ENCODE measurements at regions not wholly inside any gene's neighbourhood (a gene's known extent, or its start where the extent isn't known, plus 50 kb on each side); places are given as distances from the start of the nearest gene placed in this dataset.
"Not testable (repeated sequence)": the region's sequence is repeated elsewhere in the genome, so short reads cannot be mapped to it uniquely, and the experiment has no call there.

DNA sequence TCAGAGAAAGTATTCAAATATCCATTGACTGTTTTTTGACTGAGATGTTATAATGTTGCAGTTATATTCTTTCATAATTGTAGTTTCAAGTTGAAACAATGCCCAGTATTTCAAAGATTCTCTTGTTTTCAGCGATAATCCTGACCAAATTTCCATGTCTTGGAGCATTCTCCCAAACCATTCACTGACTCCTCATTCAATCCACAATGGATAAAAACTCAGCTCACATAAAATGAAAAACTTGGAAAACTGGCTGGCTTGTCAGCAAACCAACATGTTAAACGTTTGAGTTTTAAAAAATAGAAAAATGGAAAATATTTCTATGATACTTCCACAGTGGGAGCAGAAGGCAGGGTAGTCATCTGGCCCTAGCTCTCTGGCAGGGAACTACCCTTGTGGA is 184.4 kb downstream of the C7orf25 start:
- CTCF ChIA-PET, result no interaction called here
- POLR2A ChIA-PET, result no interaction called here

DNA sequence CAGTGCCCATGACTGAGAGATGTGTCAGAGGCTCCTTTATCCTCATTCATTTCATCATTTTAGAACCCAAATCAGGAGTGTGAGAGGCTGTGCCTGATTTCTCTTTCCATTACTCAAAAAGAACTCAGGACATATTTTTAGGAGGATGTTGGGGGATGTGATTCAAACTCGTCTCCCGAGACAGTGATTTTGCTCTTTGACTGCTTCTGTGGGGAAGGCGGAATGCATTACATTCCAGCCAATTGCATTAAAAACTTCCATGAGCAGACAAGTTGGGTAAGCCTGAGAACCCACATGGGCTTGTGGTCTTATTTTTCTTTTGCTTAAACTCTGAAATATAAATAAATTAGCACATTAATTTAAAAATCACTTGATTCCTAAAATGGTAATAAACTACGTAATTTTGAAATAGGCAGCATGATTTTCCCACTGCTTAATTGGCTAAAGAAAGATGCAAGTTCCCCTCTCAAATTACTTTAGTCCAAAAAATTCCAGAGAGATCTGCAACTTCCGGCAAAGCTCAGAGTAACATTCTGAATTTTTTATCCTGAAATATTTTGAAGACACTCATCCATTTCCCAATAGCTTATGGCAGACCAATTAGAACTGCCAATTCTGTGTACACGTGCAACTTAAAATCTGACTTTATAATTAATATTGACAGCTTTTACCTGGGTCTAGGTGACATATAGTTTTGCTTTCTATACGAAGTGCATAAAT is 185.6 kb downstream of the C7orf25 start:
- ChIA-PET POLR2A (no interaction called here), CTCF (no interaction called here)

DNA sequence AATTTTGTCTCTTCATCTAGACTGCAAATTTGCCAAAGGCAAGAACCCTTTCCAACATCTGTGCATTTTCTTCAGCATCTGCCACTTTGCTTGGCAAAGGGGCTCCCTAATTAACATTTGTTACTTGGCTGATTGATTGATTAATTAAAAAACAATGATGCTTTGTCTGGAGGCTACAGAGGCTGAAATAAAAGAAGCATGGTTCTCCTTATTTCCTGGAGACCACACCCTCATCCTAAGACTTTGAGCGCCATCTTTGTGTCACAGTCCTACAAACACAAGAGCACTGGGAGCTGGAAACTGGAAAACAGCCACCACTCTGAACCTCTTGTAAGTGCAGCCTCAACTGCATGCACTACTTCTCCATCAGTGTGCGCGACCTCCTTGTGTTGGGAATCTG is 189.2 kb downstream of the C7orf25 start:
- POLR2A ChIA-PET, result no interaction called here
- CTCF ChIA-PET, result no interaction called here

DNA sequence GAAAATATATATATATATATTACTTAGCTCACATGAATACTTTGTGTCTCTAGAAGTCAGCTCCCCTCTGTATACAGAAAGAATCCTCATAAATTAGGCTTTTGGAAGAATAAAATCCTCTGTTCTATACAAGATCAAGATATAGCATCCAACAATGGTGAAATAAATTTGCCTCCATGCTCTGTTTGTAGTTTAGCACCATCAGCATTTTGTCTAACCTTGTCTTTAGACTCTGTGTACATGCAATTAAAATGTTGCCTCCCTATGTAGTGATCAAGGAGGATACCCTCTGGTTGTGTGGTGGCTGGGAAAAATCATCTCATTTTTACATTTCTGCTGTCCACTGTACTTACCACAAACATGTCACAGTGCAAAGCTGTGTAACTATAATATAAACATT is 189.7 kb downstream of the C7orf25 start:
- ChIA-PET CTCF (no interaction called here), POLR2A (no interaction called here)

DNA sequence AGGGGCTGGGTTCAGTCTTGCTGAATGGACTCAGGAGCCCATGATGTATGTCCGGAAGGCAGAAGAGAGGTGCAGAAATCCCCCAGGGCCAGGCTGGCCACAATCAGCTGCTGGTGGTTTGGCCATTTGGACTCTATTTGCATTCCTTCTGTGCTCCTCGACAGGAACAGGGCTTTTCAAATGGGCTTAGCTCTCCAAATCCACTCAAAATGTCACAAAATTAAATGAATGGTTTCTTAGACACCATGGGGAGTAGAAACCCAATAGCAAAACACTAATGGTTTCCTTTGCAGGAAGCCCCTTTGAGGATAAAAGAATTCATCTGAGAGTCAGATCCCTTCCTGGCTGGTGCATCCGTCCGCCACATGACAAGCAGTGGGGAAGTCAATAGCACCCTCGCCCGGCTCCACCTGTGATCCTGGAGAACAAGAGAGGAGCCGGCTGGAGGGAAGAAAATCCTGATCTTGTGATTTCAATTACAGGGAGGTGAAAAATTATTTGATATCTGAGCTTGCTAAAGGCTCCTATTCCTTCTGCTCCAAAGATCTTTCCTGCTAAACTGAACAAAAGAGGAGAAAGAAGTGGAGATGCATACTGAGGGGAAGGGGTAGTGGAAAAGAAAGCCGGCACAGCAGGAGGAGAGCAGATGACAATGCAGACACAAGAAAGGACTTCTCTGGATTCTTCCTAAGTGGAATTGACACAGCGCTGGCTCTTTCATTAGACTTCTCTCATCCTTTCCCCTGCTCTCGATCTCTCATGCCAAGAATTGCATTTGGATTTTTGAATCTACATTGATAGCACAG is 190.7 kb downstream of the C7orf25 start:
- ChIA-PET POLR2A (no interaction called here), CTCF (no interaction called here)

DNA sequence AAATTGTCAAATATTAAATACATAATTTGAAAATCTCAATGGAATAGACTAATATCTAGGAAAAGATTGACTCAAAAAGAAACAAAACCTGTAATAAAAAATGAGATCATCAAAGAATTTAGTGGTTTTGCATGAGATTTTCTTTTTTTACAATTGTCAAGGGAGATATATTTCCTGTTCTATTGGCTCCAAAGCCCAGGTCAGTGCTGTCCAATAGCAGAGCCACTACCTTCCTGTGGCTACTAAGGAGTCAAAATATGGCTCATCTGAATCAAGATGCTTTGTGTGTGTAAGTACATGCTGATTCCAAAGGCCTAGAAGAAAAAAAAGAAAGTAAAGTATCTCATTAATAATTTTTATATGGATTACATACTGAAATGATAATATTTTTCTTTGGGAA is 191.9 kb downstream of the C7orf25 start:
- ChIA-PET POLR2A (no interaction called here), CTCF (no interaction called here)

DNA sequence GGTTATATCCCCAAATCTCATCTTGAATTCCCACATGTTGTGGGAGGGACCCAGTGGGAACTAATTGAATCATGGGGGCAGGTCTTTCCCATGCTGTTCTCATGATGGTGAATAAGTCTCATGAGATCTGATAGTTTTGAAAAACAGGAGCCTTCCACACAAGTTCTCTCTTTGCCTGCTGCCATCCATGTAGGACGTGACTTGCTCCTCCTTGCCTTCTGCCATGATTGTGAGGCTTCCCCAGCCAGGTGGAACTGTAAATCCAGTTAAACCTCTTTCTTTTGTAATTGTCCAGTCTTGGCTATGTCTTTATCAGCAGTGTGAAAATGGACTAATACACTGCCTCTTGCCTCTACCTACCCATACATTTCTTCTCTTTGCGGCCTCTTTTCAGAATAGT is 193.4 kb downstream of the C7orf25 start:
- POLR2A ChIA-PET, result interaction anchor here (0.6 kb wide), 1 partner anchor 1289 kb away, joined by 4 read pairs; no protein-coding TSS in a partner anchor
- CTCF ChIA-PET, result not testable (repeated sequence)

DNA sequence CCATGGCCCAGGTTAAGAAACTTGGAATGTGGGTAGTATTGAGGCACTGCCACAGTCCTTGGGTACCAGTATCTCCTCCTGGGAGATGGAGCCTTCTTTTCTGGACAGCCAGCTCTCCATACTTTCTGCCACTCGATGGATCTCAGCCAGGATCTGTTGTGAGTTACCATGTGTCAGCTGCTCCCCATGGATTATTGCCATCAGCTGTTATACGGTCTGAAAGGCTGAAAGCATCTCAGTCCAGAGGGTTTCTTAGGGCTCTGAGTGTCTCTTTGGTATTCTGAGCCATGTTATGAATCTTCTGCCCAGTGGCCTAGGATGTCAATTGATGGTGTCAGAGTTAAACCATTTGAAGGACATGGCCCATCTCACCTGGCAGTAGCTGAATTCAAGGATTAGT is 197.5 kb downstream of the C7orf25 start:
- CTCF ChIA-PET, result no interaction called here
- POLR2A ChIA-PET, result no interaction called here

DNA sequence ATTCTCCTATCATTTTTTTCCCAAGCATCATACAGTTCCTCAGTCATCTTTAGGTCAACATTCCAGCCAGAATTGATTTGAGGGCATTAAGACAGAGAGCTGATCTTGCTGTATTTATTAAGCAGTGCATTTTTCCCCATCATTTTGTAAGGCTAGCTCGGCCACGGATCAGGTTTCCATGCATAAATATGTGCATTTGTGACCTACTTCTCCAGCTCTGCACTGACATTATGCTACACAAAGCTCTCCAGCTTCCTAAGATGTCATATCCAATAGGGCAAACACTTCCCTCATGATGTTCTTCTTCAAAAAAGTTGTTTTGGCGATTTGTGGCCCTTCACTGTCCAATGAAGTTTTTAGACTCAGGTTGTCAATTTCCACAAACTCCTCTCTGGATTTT is 202.6 kb downstream of the C7orf25 start:
- ChIA-PET CTCF (no interaction called here), POLR2A (no interaction called here)

DNA sequence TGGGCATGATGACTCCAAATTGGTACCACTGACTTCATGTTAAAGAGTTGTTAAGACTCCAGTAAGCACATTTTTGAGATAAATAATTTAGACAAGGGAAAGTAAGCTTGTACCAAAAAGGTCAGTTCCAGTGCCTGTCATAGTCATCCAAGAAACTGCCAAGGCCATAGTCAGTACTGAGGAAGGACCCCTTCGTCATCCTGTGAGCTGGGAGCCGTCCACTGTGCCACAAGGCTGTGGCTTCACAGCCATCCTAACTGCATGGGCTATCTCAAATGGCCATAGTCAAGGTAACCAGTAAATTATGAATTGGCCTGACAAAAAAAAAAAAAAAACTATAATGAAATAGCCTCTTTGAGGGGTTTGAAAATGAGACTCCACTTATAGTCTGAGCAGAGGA is 207.2 kb downstream of the C7orf25 start:
- POLR2A ChIA-PET, result no interaction called here
- CTCF ChIA-PET, result no interaction called here

DNA sequence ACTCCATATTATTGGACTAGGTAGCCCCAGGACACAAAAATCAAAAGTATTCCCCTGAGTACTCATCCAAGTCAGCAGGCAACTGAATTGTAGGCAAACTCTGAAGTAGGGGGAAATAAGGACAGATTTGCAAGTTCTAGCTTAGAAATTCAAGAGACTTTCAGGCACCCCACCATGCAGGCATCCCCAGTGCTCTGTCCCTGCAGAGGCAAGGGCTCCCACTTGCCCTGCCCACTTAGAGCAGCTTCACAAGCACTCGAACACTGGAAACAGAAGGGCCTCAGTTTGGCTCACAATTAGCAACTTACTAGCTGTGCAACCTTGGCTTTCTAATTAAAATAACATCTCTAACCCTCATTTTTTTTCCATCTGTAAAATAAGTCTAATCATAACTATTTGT is 209.2 kb downstream of the C7orf25 start:
- ChIA-PET POLR2A (no interaction called here), CTCF (no interaction called here)

DNA sequence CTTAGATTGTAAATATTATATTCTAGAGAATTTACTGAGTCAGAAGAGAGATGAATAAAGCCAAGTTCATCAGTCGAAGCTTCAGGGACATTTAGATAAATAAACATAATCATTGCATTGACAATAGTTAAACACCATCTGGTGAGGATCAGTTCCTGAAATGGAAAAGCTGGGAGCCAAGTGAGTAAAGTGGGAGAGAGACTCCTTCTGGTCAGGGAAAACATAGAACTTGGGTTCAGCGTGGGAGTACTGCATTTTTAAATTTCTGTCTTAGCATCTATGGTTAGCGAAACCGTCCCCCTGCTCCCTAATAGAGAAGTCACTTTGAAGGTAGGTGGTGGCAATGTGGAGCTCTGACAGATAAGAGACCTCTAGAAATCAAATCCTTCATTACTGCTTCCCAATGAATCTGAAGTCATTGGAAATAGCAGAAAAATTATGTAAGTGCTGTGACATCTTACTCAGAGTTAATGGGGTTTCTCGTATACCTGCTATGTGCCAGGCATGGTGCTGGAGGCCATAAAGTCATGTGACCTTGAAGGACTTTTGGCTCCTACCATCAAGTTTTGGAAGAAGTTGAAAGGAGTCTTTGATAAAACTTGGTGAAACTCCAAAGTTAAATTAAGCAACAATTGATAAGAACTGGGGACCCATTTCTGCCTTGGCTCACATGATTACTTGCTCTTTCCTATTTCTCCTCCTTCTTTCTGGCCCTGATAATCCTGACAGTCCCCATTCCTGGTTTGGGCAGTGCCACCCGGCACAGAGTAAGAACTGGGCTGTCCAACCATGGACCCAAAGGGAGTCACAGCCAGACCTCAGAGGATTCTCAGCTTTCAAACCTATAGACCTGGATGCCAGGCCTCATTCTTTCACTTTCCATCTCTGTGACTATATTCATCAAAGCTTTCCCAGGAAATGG is 211.2 kb downstream of the C7orf25 start:
- POLR2A ChIA-PET, result no interaction called here
- CTCF ChIA-PET, result no interaction called here

DNA sequence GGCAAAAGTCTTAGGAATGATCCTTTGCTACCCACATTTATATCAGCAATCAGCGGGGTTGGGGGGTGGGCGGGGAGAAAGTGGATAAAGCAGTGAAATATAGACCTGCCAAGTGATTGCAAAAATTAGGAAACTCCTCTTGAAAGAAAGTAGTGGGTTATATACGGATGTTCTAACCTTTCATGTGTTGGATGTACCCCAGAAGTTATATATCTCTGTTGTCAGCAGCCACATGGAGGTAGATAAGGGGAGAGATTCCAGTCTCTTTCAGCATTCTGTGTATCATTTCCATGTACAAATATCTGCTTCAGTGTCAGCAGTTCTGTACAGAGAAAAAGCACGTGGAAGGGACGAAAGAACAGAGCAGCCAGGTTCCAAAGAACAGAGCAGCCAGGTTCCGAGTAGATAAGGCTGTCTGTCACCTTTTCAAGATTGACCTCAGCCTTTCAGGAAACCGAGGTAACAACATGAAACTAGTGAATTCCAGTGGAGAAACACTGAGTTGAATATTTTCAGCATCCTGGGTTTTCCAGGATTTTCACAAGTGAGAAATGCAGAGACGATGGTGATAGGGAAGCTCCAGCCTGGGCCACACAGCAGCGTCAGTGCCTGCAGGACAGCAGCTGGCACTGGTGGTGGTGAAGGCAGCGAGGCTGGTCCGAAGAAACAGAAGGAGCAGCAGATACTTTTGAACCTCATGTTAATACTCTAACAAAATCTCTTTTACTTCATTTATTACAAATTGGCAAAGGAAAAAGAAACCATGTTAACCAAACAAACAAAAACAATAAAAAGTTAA is 212.3 kb downstream of the C7orf25 start:
- CTCF ChIA-PET, result no interaction called here
- POLR2A ChIA-PET, result no interaction called here

DNA sequence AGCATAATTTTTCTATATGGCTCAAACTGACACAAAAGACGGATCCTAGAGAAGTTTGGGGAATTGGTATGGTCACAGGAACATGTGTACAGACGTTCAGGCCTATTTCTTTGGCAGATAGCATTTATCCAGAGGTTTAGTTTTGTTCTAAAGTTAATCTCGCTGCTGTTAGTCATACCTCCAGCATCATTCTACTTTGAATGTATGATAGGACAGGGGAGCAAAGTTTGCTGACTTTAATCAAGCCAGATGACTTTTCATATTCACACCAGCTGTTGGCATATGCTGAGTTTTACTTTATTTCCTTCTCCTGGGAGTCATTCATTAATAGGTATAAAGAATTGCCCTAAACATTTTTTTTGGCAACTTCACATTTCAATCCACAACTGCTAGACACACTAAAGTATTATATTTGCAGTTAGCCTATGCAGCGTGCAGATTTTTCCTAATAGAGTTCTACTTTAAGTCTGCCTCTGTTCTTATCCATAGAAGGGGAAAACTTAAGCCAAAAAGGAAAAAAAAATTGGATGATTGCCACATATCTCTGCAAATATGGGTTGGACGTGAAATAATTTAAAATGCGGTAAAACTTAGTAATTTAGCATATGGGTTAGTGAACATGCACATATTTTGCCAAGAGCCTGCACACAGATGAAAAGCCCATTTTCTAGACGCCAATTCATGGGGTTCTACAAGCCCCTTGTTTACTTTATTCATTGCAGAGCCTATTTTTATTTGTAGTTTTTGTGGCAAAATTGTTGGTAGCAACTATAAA is 213.1 kb downstream of the C7orf25 start:
- CTCF ChIA-PET, result no interaction called here
- POLR2A ChIA-PET, result no interaction called here

DNA sequence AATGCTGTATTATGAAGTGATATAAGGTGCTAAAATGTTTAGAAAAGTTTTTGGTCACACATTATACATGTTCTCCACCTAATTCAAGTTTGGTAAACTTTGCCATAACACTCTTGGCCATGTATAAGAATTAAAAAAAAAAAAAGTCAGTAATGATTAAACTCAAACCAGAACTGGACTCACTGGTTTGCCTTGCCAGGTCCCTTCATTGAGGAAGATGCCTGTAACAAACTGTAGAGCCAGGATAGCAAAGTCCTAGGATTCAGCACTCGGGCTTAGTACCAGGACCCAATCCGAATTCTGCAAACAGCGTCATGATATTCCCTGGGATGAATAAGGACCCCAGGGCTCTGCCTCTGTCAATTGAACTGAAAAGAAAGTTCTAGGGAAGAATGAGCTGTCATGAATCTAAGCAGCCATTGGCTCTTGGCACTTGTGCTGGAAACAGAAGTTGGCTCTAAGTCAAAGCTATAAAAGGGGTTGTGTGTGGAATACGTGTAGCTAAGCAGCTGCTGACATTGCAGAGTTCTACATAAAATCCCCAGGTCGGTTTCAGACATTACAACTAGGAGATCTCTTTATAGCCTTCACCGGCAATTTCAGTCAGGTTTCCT is 216.9 kb downstream of the C7orf25 start:
- POLR2A ChIA-PET, result no interaction called here
- CTCF ChIA-PET, result no interaction called here

DNA sequence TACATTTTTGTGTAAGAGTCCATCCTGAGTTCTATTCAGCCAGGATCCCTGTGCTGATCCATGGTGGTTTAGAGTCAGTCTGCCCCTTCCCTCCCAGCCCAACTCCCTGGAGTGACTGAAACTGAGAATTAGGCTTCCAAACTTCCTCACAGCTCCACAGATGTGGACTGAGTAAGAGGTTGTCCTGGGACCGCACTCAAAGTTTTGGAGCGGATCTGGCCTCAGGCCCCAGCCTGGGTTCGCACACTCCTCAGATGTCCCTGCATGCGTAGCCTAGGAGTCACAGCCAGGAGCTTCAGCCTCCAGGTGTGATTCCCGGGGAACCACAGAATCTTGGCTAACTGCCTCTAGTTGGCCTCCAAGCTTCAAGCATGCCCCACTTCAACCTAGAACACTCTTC is 218.1 kb downstream of the C7orf25 start:
- ChIA-PET POLR2A (no interaction called here), CTCF (no interaction called here)

DNA sequence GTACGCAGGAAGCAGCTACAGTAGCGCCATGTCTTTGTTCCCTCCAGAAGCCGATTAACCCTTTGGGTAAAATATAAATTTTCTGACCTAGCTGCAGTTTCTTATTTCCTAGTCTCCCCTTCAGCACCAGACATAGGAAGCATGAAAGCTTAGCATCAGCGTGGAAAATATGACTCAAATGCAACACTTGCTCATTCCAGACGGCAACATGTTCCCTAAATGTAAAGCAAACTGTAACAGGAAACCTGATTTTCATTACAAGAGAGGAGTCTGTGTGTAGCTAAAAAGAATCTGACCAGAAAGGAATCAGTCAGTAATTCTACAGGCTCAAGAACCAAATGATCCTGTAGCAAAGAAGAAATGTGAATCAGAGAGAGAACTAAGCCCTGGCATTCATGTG is 219.2 kb downstream of the C7orf25 start:
- CTCF ChIA-PET, result no interaction called here
- POLR2A ChIA-PET, result no interaction called here

DNA sequence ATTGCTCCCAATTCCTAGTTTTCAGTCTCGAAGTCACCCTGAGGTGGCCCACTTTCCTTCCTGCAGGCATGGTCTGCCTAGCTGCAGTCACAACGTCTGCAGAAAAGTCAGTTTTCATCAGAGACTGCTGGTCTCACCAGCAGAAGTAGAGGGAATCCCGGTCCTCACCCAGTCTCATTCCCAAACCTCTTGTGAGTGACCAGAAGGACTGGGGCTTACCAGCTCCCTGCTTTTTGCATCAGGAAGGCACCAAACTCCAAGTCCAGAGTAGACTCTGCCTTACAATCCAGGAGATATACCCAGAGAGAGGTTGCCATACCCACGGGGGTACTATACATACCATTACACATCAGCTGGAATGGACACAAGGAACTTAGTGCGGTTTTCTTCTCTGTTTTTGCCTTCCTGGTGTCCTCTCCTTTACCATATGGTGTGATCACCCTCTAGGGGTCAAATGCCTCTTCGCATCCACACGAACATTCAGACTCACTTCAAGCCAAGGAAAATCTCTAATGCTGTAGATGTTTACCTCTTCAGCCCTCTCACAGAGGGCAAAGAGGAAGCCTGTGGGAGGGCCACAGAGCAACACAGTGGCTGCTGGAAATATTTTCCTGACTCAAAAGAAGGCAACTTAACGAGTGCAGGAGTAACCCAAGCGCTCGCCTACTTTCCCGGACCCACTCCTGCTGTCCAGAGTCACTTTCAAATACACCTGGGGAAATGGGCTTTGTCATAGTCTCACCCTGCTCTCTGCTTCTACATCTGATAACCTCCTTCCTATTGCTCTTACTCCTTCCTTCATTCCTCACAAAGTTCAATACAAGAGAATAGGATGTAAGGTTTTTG is 220.9 kb downstream of the C7orf25 start:
- CTCF ChIA-PET, result no interaction called here

More for the DNA sequence above, 220.9 kb downstream of the C7orf25 start:
- POLR2A ChIA-PET, result no interaction called here

All from activated CD8-positive, alpha-beta memory T cell treated with anti-CD3 and anti-CD28 coated beads for 36 hours (primary cell).